Spleen (tissue), 11 donors: ENCODE measurements at regions not wholly inside any gene's neighbourhood (a gene's known extent, or its start where the extent isn't known, plus 50 kb on each side); places are given as distances from the start of the nearest gene placed in this dataset.

ENCODE experiments used
- DNase-seq: peaks from one replicate; pipeline ENCODE4 v3.0.0-alpha.2; 2020
- H3K27ac ChIP-seq, 8 donors: fragments of 200-600 bp; sonication (generic) in 7 of 8; 1 replicate in 4 of 8; 2 replicates in 4 of 8; pipeline versions ENCODE4 v1.5.0 to v1.8.0; 2016 to 2021; ENCODE audit warnings: inconsistent platforms in 4 of 8, mild to moderate bottlenecking in 4 of 8, moderate library complexity in 1 of 8
- H3K27me3 ChIP-seq, 7 donors: fragments of 200-600 bp; sonication (generic) in 6 of 7; replicated peaks in 1 of 7; 1 replicate in 4 of 7; 2 replicates in 3 of 7; pipeline versions ENCODE4 v1.5.0 to v1.8.0; 2016 to 2021; ENCODE audit warnings: inconsistent platforms in 3 of 7, mild to moderate bottlenecking in 1 of 7
- H3K36me3 ChIP-seq, 6 donors: fragments of 200-600 bp; sonication (generic) in 5 of 6; 1 replicate in 4 of 6; 2 replicates in 2 of 6; pipeline versions ENCODE4 v1.5.0 to v1.8.0; 2016 to 2021; ENCODE audit warnings: inconsistent platforms in 2 of 6
- H3K4me1 ChIP-seq, 6 donors: fragments of 200-600 bp; sonication (generic) in 5 of 6; 1 replicate in 3 of 6; 2 replicates in 3 of 6; pipeline versions ENCODE4 v1.5.0 to v1.8.0; 2016 to 2021; ENCODE audit warnings: inconsistent platforms in 3 of 6
- H3K4me3 ChIP-seq, 8 donors: fragments of 200-600 bp; sonication (generic) in 7 of 8; 1 replicate in 4 of 8; 2 replicates in 4 of 8; pipeline versions ENCODE4 v1.5.0 to v1.8.0; 2016 to 2021; ENCODE audit warnings: inconsistent platforms in 4 of 8, mild to moderate bottlenecking in 4 of 8, moderate library complexity in 2 of 8
- H3K9me3 ChIP-seq, 8 donors: fragments of 200-600 bp; sonication (generic) in 7 of 8; 1 replicate in 4 of 8; 2 replicates in 4 of 8; pipeline versions ENCODE4 v1.5.0 to v1.8.0; 2016 to 2021; ENCODE audit warnings: inconsistent platforms in 4 of 8
- CTCF ChIP-seq, 11 experiments: fragments of 200-600 bp in 7 of 11; fragments of 450-650 bp in 4 of 11; sonication (generic) in 4 of 11; IDR thresholded peaks in 8 of 11; conservative IDR thresholded peaks in 3 of 11; 1 replicate in 7 of 11; 2 replicates in 4 of 11; pipeline versions ENCODE4 v1.4.0 to v1.8.0; 2016 to 2021; ENCODE audit warnings: antibody characterized with exemption in 11 of 11, inconsistent platforms in 4 of 11, mild to moderate bottlenecking in 1 of 11
- POLR2A ChIP-seq, 3 donors: fragments of 450-650 bp; IDR thresholded peaks; one replicate each; pipeline ENCODE4 v1.5.1; 2017; ENCODE audit warnings: antibody characterized with exemption in 3 of 3, mild to moderate bottlenecking in 1 of 3
- POLR2AphosphoS5 ChIP-seq, 3 donors: sonication (generic); formaldehyde crosslinking; IDR thresholded peaks; one replicate each; pipeline ENCODE4 v1.5.1; 2017; ENCODE audit warnings: antibody characterized with exemption in 3 of 3
- WGBS, 5 donors: extraction: QIAGEN DNeasy Blood & Tissue Kit in 3 of 5; methylation state at CpG; one replicate each; pipeline versions ENCODE4 v1.1.5 to v1.1.7; 2013 to 2018; 5-methylcytosine and 5-hydroxymethylcytosine counted together
- intact Hi-C: fragments of 100-400 bp; cut with DNase I; formaldehyde crosslinking; loops from one replicate; pipeline ENCODE4 v1.15.0; 2023; ENCODE audit warnings: low total_unique reads
- donor health status: healthy with polysubstance abuse.
- donor health status: DM: no; HTN: no; CAD: no; lungs with moderate emphysema.
- donor health status: DM: no; HTN: no; CAD: no.
- donor health status: Bipolar disorder and iron deficiency.
- donor health status: healthy.
- donor health status: DM: no; HTN: no; CAD: no.
- donor health status: DM: yes; HTN: yes; CAD: no.

- Histone ChIP-seq H3K4me3 (no peak overlapping the region), H3K27me3 (no peaks in the 10 kb centered on the region), H3K4me1 (no peaks in the 10 kb centered on the region), H3K36me3 (no peaks in the 10 kb centered on the region), H3K27ac (no peak overlapping the region), H3K9me3 (peaks cover 0 to 16% (median 5%) of the 10 kb centered on the region in 8 donors)
- DNase-seq = no peak
- intact Hi-C loops = no loop called here
- TF ChIP-seq POLR2A (IDR thresholded peaks at IDR 0.05) (no peak), CTCF (IDR thresholded peaks at IDR 0.05 in 8 of 11, conservative IDR thresholded peaks at IDR 0.05 in 3 of 11) (no peak), POLR2AphosphoS5 (IDR thresholded peaks at IDR 0.05) (no peak)
- WGBS, 5 donors = 72 to 80% (median 76%) methylated on average over 2 of the region's 2 CpGs
Measured at GRCh38 chr4:34633241-34633640, 1611.1 kb downstream of the ARAP2 start.

- Histone ChIP-seq H3K9me3 (peaks cover 0 to 40% (median 24%) of the 10 kb centered on the region in 8 donors), H3K4me1 (no peaks in the 10 kb centered on the region), H3K27me3 (no peaks in the 10 kb centered on the region), H3K27ac (no peak overlapping the region), H3K36me3 (no peaks in the 10 kb centered on the region), H3K4me3 (no peak overlapping the region)
- 81 to 93% (median 91%) methylated on average over 2 of the region's 2 CpGs for WGBS, 5 donors
- intact Hi-C loops = no loop called here
- DNase-seq = no peak
- TF ChIP-seq POLR2AphosphoS5 (IDR thresholded peaks at IDR 0.05) (no peak), POLR2A (IDR thresholded peaks at IDR 0.05) (no peak), CTCF (IDR thresholded peaks at IDR 0.05 in 8 of 11, conservative IDR thresholded peaks at IDR 0.05 in 3 of 11) (no peak)
Measured at GRCh38 chr4:34636623-34637022, 1607.7 kb downstream of the ARAP2 start.

GRCh38 chr4:34643476-34643875 lies 1600.8 kb downstream of the ARAP2 start:
- DNase-seq = no peak
- Histone ChIP-seq H3K27ac (no peak overlapping the region), H3K4me3 (no peak overlapping the region), H3K4me1 (no peaks in the 10 kb centered on the region), H3K36me3 (no peaks in the 10 kb centered on the region), H3K9me3 (peaks cover 0 to 35% (median 24%) of the 10 kb centered on the region in 8 donors), H3K27me3 (no peaks in the 10 kb centered on the region)
- intact Hi-C loops = no loop called here
- TF ChIP-seq POLR2AphosphoS5 (IDR thresholded peaks at IDR 0.05) (no peak), POLR2A (IDR thresholded peaks at IDR 0.05) (no peak), CTCF (IDR thresholded peaks at IDR 0.05 in 8 of 11, conservative IDR thresholded peaks at IDR 0.05 in 3 of 11) (no peak)
- WGBS, 5 donors = 69 to 93% (median 77%) methylated on average over 1 of the region's 1 CpG

- no peak overlapping the region for H3K27ac ChIP-seq
- peaks cover 0 to 25% (median 19%) of the 10 kb centered on the region in 8 donors for H3K9me3 ChIP-seq
- no peak for DNase-seq
- no peaks in the 10 kb centered on the region for H3K27me3 ChIP-seq
- no peaks in the 10 kb centered on the region for H3K4me1 ChIP-seq
- no peak overlapping the region for H3K4me3 ChIP-seq
- TF ChIP-seq POLR2AphosphoS5 (IDR thresholded peaks at IDR 0.05) (no peak), POLR2A (IDR thresholded peaks at IDR 0.05) (no peak), CTCF (IDR thresholded peaks at IDR 0.05 in 8 of 11, conservative IDR thresholded peaks at IDR 0.05 in 3 of 11) (no peak)
- intact Hi-C loops = no loop called here
- H3K36me3 ChIP-seq = no peaks in the 10 kb centered on the region
- WGBS, 5 donors = 59 to 70% (median 62%) methylated on average over 4 of the region's 4 CpGs
Measured at GRCh38 chr4:34644579-34645115, 1599.7 kb downstream of the ARAP2 start.
